ENCODE measurements at regions not wholly inside any gene's neighbourhood (a gene's known extent, or its start where the extent isn't known, plus 50 kb on each side); places are given as distances from the start of the nearest gene placed in this dataset.

GRCh38 chr2:104736026-104736425 is 117.9 kb upstream of the POU3F3 start (continued):
- TF ChIP-seq EZH2phosphoT487 (IDR thresholded peaks at IDR 0.05; ENCODE audit: unreplicated experiment), result no peak
- TF ChIP-seq ZNF114 (CRISPR knock-in tag; IDR thresholded peaks at IDR 0.05), result no peak
- TF ChIP-seq EZH2 (IDR thresholded peaks at IDR 0.05; ENCODE audit: low read depth, unreplicated experiment), result no peak

- Mint-ChIP-seq H3K27me3 (ENCODE audit: insufficient read depth, low read depth, poor library complexity) (peaks cover 6% of the 10 kb centered on the region), H3K4me1 (peaks cover 5% of the 10 kb centered on the region; the same call in 2 of the 3 replicates), H3K27ac (no peak overlapping the region), H3K9me3 (no peaks in the 10 kb centered on the region; the same call in 2 of the 3 replicates), H3K4me3 (no peak overlapping the region), H3K36me3 (ENCODE audit: low read depth) (no peaks in the 10 kb centered on the region)
- Histone ChIP-seq H3K79me2 (replicated peaks; ENCODE audit: insufficient read depth) (no peaks in the 10 kb centered on the region), H3K4me1 (ENCODE audit: insufficient read depth) (no peaks in the 10 kb centered on the region), H4K20me1 (replicated peaks; ENCODE audit: insufficient read depth) (no peaks in the 10 kb centered on the region), H3K4me2 (no peak overlapping the region), H3K36me3 (ENCODE audit: insufficient read depth) (no peaks in the 10 kb centered on the region), H2AFZ (no peak overlapping the region), H3K9me2 (ENCODE audit: insufficient read depth) (no peaks in the 10 kb centered on the region), H3F3A (replicated peaks; ENCODE audit: low read depth) (no peaks in the 10 kb centered on the region), H3K4me3 (no peak overlapping the region), H3K27ac (ENCODE audit: low read depth) (no peak overlapping the region), H3K27me3 (ENCODE audit: insufficient read depth) (no peaks in the 10 kb centered on the region)
- DNase-seq (ENCODE audit: low spot score) (no peak), ATAC-seq (no peak)
- TF ChIP-seq ZNF462 (CRISPR knock-in tag; IDR thresholded peaks at IDR 0.05), result no peak
- no peak for TF ChIP-seq NANOG (IDR thresholded peaks at IDR 0.05; ENCODE audit: borderline replicate concordance)
- no peak for TF ChIP-seq STAT1 (IDR thresholded peaks at IDR 0.05; ENCODE audit: unreplicated experiment)
- TF ChIP-seq, protein P1, sequence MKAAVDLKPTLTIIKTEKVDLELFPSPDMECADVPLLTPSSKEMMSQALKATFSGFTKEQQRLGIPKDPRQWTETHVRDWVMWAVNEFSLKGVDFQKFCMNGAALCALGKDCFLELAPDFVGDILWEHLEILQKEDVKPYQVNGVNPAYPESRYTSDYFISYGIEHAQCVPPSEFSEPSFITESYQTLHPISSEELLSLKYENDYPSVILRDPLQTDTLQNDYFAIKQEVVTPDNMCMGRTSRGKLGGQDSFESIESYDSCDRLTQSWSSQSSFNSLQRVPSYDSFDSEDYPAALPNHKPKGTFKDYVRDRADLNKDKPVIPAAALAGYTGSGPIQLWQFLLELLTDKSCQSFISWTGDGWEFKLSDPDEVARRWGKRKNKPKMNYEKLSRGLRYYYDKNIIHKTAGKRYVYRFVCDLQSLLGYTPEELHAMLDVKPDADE (IDR thresholded peaks at IDR 0.05), result no peak
- TF ChIP-seq CREB1 (CRISPR knock-in tag; IDR thresholded peaks at IDR 0.05; ENCODE audit: low read depth), result no peak
Measured at GRCh38 chr2:104741860-104742259, 112.1 kb upstream of the POU3F3 start.
